B cell (primary cell): ENCODE measurements at regions not wholly inside any gene's neighbourhood (a gene's known extent, or its start where the extent isn't known, plus 50 kb on each side); places are given as distances from the start of the nearest gene placed in this dataset.

Experiments
- CTCF ChIP-seq: fragments of 200-600 bp; IDR thresholded peaks from one replicate; pipeline ENCODE4 v1.8.0; 2022; ENCODE audit warnings: antibody characterized with exemption, mild to moderate bottlenecking
- EZH2 ChIP-seq: IDR thresholded peaks from 2 replicates; pipeline ENCODE4 v1.6.1; 2012; ENCODE audit warnings: borderline replicate concordance, low read depth, mild to moderate bottlenecking, moderate library complexity, low read length; ENCODE audit not compliant: insufficient read depth, poor library complexity, severe bottlenecking

- no peak for TF ChIP-seq CTCF
- no peak for TF ChIP-seq EZH2
Measured at GRCh38 chr2:234630801-234631261, 133.9 kb upstream of the ARL4C start.
